H9 (cell line): ENCODE measurements at regions not wholly inside any gene's neighbourhood (a gene's known extent, or its start where the extent isn't known, plus 50 kb on each side); places are given as distances from the start of the nearest gene placed in this dataset.

Experiments
- DNase-seq: peaks from one replicate; pipeline ENCODE4 v3.0.0-alpha.2; 2017
- H2AFZ ChIP-seq: one replicate; pipeline ENCODE4 v1.6.1; 2013; ENCODE audit warnings: mild to moderate bottlenecking, low read length, control low read depth, moderate library complexity
- H2AK5ac ChIP-seq: 2 replicates; pipeline ENCODE4 v1.6.1; 2013; ENCODE audit warnings: low read length, control low read depth, mixed read lengths; ENCODE audit not compliant: insufficient read length
- H2BK120ac ChIP-seq: one replicate; pipeline ENCODE4 v1.6.1; 2013; ENCODE audit warnings: low read depth, mild to moderate bottlenecking, low read length, control low read depth, inconsistent platforms; ENCODE audit not compliant: poor library complexity, severe bottlenecking
- H2BK12ac ChIP-seq: 2 replicates; pipeline ENCODE4 v1.6.1; 2013; ENCODE audit warnings: low read length, control low read depth, mixed read lengths, low read depth; ENCODE audit not compliant: insufficient read length
- H2BK15ac ChIP-seq: 2 replicates; pipeline ENCODE4 v1.6.1; 2013; ENCODE audit warnings: low read depth, low read length, control low read depth
- H2BK20ac ChIP-seq: one replicate; pipeline ENCODE4 v1.6.1; 2013; ENCODE audit warnings: low read depth, mild to moderate bottlenecking, low read length, control low read depth, inconsistent platforms; ENCODE audit not compliant: poor library complexity, severe bottlenecking
- H2BK5ac ChIP-seq: 2 replicates; pipeline ENCODE4 v1.6.1; 2013; ENCODE audit warnings: low read length, control low read depth, mixed read lengths; ENCODE audit not compliant: insufficient read length
- H3K14ac ChIP-seq: 2 replicates; pipeline ENCODE4 v1.6.1; 2013; ENCODE audit warnings: low read length, control low read depth; ENCODE audit not compliant: insufficient read depth
- H3K18ac ChIP-seq: 2 replicates; pipeline ENCODE4 v1.6.1; 2013; ENCODE audit warnings: low read depth, mild to moderate bottlenecking, mixed read lengths, low read length, control low read depth; ENCODE audit not compliant: insufficient read length
- H3K23ac ChIP-seq: 2 replicates; pipeline ENCODE4 v1.6.1; 2013; ENCODE audit warnings: low read length, control low read depth, mixed read lengths, low read depth; ENCODE audit not compliant: insufficient read length
- H3K23me2 ChIP-seq: 2 replicates; pipeline ENCODE4 v1.6.1; 2013; ENCODE audit warnings: low read depth, mild to moderate bottlenecking, mixed read lengths, low read length, control low read depth; ENCODE audit not compliant: insufficient read length, poor library complexity, severe bottlenecking
- H3K27ac ChIP-seq: 2 replicates; pipeline ENCODE4 v1.5.1; 2013; ENCODE audit warnings: low read length, control low read depth, mixed read lengths, low read depth; ENCODE audit not compliant: insufficient read length
- H3K27me3 ChIP-seq: 2 replicates; pipeline ENCODE4 v1.6.1; 2013; ENCODE audit warnings: low read length, control low read depth, inconsistent platforms; ENCODE audit not compliant: insufficient read depth
- H3K4ac ChIP-seq: 2 replicates; pipeline ENCODE4 v1.6.1; 2013; ENCODE audit warnings: low read depth, mild to moderate bottlenecking, control low read depth, inconsistent platforms, low read length, moderate library complexity
- H3K4me1 ChIP-seq: 2 replicates; pipeline ENCODE4 v1.6.1; 2013; ENCODE audit warnings: low read length, control low read depth, inconsistent platforms; ENCODE audit not compliant: insufficient read depth
- H3K4me2 ChIP-seq: 2 replicates; pipeline ENCODE4 v1.6.1; 2013; ENCODE audit warnings: low read length, control low read depth, mixed read lengths; ENCODE audit not compliant: insufficient read length, insufficient read depth
- H3K56ac ChIP-seq: 2 replicates; pipeline ENCODE4 v1.6.1; 2013; ENCODE audit warnings: low read depth, mild to moderate bottlenecking, mixed read lengths, low read length, control low read depth; ENCODE audit not compliant: insufficient read length
- H3K79me1 ChIP-seq: 2 replicates; pipeline ENCODE4 v1.6.1; 2013; ENCODE audit warnings: low read depth, mild to moderate bottlenecking, moderate library complexity, low read length, control low read depth, inconsistent platforms; ENCODE audit not compliant: insufficient read depth, poor library complexity, severe bottlenecking
- H3K79me2 ChIP-seq: 2 replicates; pipeline ENCODE4 v1.6.1; 2013; ENCODE audit warnings: low read length, control low read depth, inconsistent platforms; ENCODE audit not compliant: insufficient read depth
- H3K9ac ChIP-seq: 2 replicates; pipeline ENCODE4 v1.6.1; 2013; ENCODE audit warnings: low read length, control low read depth, mixed read lengths; ENCODE audit not compliant: insufficient read length; ENCODE audit errors: extremely low read depth
- H3K9me3 ChIP-seq: one replicate; pipeline ENCODE4 v1.6.1; 2013; ENCODE audit warnings: low read depth, low read length, inconsistent platforms; ENCODE audit not compliant: control insufficient read depth
- H3T11ph ChIP-seq: one replicate; pipeline ENCODE4 v1.6.1; 2013; ENCODE audit warnings: mild to moderate bottlenecking, low read length, control low read depth, inconsistent platforms
- H4K20me1 ChIP-seq: one replicate; pipeline ENCODE4 v1.6.1; 2013; ENCODE audit not compliant: control insufficient read depth, insufficient read length, insufficient read depth
- H4K5ac ChIP-seq: 2 replicates; pipeline ENCODE4 v1.6.1; 2013; ENCODE audit warnings: low read depth, mild to moderate bottlenecking, mixed read lengths, low read length, control low read depth; ENCODE audit not compliant: insufficient read length
- H4K8ac ChIP-seq: replicated peaks from 2 replicates; pipeline ENCODE4 v1.6.1; 2013; ENCODE audit warnings: low read length, control low read depth, mixed read lengths, low read depth; ENCODE audit not compliant: insufficient read length
- H4K91ac ChIP-seq: 2 replicates; pipeline ENCODE4 v1.6.1; 2013; ENCODE audit warnings: low read depth, mild to moderate bottlenecking, moderate library complexity, mixed read lengths, low read length, control low read depth; ENCODE audit not compliant: insufficient read length
- H3K27ac Mint-ChIP-seq, 3 experiments: 2 replicates in 2 of 3; 3 replicates in 1 of 3; pipeline ENCODE4 v1.8.0; 2020 to 2021; ENCODE audit warnings: mixed read lengths in 3 of 3, mild to moderate bottlenecking in 1 of 3, moderate library complexity in 1 of 3
- H3K27me3 Mint-ChIP-seq: 2 replicates; pipeline ENCODE4 v1.8.0; 2021; ENCODE audit warnings: low read depth, mild to moderate bottlenecking, moderate library complexity, mixed read lengths
- H3K36me3 Mint-ChIP-seq, 3 experiments: 2 replicates in 2 of 3; 3 replicates in 1 of 3; pipeline ENCODE4 v1.8.0; 2020 to 2021; ENCODE audit warnings: low read depth in 3 of 3, mixed read lengths in 3 of 3; ENCODE audit not compliant: insufficient read depth in 1 of 3
- H3K4me1 Mint-ChIP-seq, 2 experiments: 2 replicates each; pipeline ENCODE4 v1.8.0; 2020; ENCODE audit warnings: mixed read lengths in 2 of 2
- H3K4me3 Mint-ChIP-seq, 2 experiments: 2 replicates in 1 of 2; 3 replicates in 1 of 2; pipeline ENCODE4 v1.8.0; 2020 to 2021; ENCODE audit warnings: mild to moderate bottlenecking in 2 of 2, mixed read lengths in 2 of 2, moderate library complexity in 1 of 2
- H3K9me3 Mint-ChIP-seq, 2 experiments: 2 replicates in 1 of 2; 3 replicates in 1 of 2; pipeline ENCODE4 v1.8.0; 2020; ENCODE audit warnings: mild to moderate bottlenecking in 2 of 2, mixed read lengths in 2 of 2, moderate library complexity in 1 of 2
- WGBS: extraction: QIAGEN DNeasy Blood & Tissue Kit; methylation state at CpG from one replicate; pipeline ENCODE4 v1.1.7; 2013; ENCODE audit warnings: missing lambda C conversion rate, low lambda C conversion rate, mixed read lengths; ENCODE audit not compliant: insufficient read length; ENCODE audit errors: extremely low coverage; 5-methylcytosine and 5-hydroxymethylcytosine counted together
- TF ChIP-seq, protein P1 (sequence below): fragments of 200-600 bp; sonication (generic); conservative IDR thresholded peaks from 3 replicates; pipeline ENCODE4 v1.8.0; 2021; ENCODE audit warnings: antibody characterized with exemption, mild to moderate bottlenecking

DNA sequence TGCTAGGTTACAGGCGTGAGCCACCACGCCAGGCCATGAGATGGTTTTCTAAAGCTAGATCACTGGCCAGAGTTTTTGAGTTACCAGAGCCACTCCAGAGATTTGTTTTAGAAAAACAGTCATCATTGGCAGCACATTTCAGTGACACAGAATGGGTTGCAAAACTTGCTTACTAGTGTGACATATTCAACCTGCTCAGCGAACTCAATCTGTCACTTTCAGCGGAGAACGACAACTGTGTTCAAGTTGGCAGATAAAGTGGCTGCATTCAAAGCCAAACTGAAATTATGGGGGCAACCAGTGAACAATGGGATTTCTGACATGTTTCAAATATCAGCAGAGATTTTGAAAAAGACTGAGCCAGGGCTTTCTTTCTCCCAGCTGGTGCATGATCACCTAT is 456.3 kb upstream of the ISX start:
- H3K4ac ChIP-seq: no peak overlapping the region
- no peak overlapping the region for H4K5ac ChIP-seq
- H3K9me3 ChIP-seq: no peaks in the 10 kb centered on the region
- no peak overlapping the region for H3K4me2 ChIP-seq
- no peak overlapping the region for H3K14ac ChIP-seq
- H3K36me3 Mint-ChIP-seq: peaks cover 0 to 5% (median 4%) of the 10 kb centered on the region in 3 experiments; a peak in 3 of 7 replicates
- no peak overlapping the region for H3K56ac ChIP-seq
- H3K27me3 Mint-ChIP-seq: no peaks in the 10 kb centered on the region; the same call in 1 of the 2 replicates
- H2BK5ac ChIP-seq: no peak overlapping the region
- H3K4me1 ChIP-seq: no peaks in the 10 kb centered on the region
- TF ChIP-seq, protein P1, sequence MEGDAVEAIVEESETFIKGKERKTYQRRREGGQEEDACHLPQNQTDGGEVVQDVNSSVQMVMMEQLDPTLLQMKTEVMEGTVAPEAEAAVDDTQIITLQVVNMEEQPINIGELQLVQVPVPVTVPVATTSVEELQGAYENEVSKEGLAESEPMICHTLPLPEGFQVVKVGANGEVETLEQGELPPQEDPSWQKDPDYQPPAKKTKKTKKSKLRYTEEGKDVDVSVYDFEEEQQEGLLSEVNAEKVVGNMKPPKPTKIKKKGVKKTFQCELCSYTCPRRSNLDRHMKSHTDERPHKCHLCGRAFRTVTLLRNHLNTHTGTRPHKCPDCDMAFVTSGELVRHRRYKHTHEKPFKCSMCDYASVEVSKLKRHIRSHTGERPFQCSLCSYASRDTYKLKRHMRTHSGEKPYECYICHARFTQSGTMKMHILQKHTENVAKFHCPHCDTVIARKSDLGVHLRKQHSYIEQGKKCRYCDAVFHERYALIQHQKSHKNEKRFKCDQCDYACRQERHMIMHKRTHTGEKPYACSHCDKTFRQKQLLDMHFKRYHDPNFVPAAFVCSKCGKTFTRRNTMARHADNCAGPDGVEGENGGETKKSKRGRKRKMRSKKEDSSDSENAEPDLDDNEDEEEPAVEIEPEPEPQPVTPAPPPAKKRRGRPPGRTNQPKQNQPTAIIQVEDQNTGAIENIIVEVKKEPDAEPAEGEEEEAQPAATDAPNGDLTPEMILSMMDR: no peak
- H3K23ac ChIP-seq: no peak overlapping the region
- no peak overlapping the region for H4K91ac ChIP-seq
- peaks cover 10 to 13% of the 10 kb centered on the region in 2 experiments; a peak in 3 of 5 replicates for H3K9me3 Mint-ChIP-seq
- H3K79me2 ChIP-seq: no peaks in the 10 kb centered on the region
- H2BK120ac ChIP-seq: no peak overlapping the region
- H2AK5ac ChIP-seq: no peak overlapping the region
- no peak overlapping the region for H3K18ac ChIP-seq
- no peak for DNase-seq
- no peak overlapping the region for H3K27ac ChIP-seq
- H3K4me1 Mint-ChIP-seq: no peaks in the 10 kb centered on the region
- WGBS: no CpG with 5 or more reads among the region's 5 CpGs
- no peak overlapping the region for H2BK20ac ChIP-seq
- no peak overlapping the region for H3K27ac Mint-ChIP-seq
- H3K79me1 ChIP-seq: no peaks in the 10 kb centered on the region
- H2BK12ac ChIP-seq: no peak overlapping the region
- no peak overlapping the region for H2BK15ac ChIP-seq
- H4K8ac ChIP-seq: no peak overlapping the region
- no peak overlapping the region for H3T11ph ChIP-seq
- no peak overlapping the region for H3K4me3 Mint-ChIP-seq
- H4K20me1 ChIP-seq: no peaks in the 10 kb centered on the region
- H3K27me3 ChIP-seq: no peaks in the 10 kb centered on the region
- no peak overlapping the region for H2AFZ ChIP-seq
- no peak overlapping the region for H3K9ac ChIP-seq
- no peaks in the 10 kb centered on the region for H3K23me2 ChIP-seq
